ENCODE measurements at regions not wholly inside any gene's neighbourhood (a gene's known extent, or its start where the extent isn't known, plus 50 kb on each side); places are given as distances from the start of the nearest gene placed in this dataset.

DNA sequence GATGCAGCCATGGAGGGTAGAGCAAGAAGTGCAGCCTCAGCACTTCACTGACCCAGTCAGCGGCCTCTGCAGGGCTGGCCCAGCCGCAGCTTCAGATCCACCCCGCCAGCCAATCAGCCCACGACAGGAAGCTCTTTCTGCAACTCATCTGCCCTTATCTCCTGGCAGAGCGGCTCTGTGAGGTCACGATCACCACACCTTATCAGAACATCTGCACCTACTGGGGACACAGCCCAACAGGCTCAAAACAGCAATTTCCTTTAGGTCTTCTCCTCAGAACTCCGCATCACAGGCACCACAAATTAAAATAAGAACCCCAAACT, 287.3 kb downstream of the BCL11B start:
- Histone ChIP-seq H3K4me3 (ENCODE audit: low read depth, low read length) (no peak overlapping the region), H3K23ac (ENCODE audit: low read length) (no peak overlapping the region), H4K12ac (ENCODE audit: low read depth, low read length) (no peak overlapping the region), H3K79me1 (ENCODE audit: low read length) (no peaks in the 10 kb centered on the region), H3K4ac (ENCODE audit: low read depth, low read length) (no peak overlapping the region), H3K27me3 (ENCODE audit: insufficient read depth, low read length) (no peaks in the 10 kb centered on the region), H3K79me2 (ENCODE audit: control insufficient read depth, insufficient read depth, low read length, poor library complexity) (no peaks in the 10 kb centered on the region), H3K27ac (ENCODE audit: low read depth, low read length) (no peak overlapping the region), H4K91ac (ENCODE audit: low read depth, low read length) (no peak overlapping the region), H3K9ac (ENCODE audit: low read length) (no peak overlapping the region), H2BK12ac (ENCODE audit: low read length) (no peak overlapping the region), H3K18ac (ENCODE audit: low read length) (no peak overlapping the region), H3K4me2 (ENCODE audit: low read length) (no peak overlapping the region), H2AFZ (ENCODE audit: insufficient read depth, low read length, poor library complexity) (no peak overlapping the region), H3K4me1 (ENCODE audit: control insufficient read depth in 1 of 2, insufficient read depth in 2 of 2, low read length in 2 of 2) (no peaks in the 10 kb centered on the region), H3K14ac (ENCODE audit: low read length) (no peak overlapping the region), H2BK5ac (ENCODE audit: low read depth, low read length, poor library complexity) (no peak overlapping the region), H3K9me3 (ENCODE audit: insufficient read depth, low read depth, low read length) (no peaks in the 10 kb centered on the region), H2AK5ac (ENCODE audit: low read length) (no peak overlapping the region), H4K8ac (ENCODE audit: low read depth, low read length) (no peak overlapping the region), H2BK120ac (ENCODE audit: insufficient read depth, low read length, poor library complexity) (no peak overlapping the region), H3K36me3 (ENCODE audit: control insufficient read depth in 1 of 2, insufficient read depth in 2 of 2, low read length in 2 of 2) (no peaks in the 10 kb centered on the region)
- no peak for DNase-seq
- no CpG with 5 or more reads among the region's 7 CpGs for WGBS (ENCODE audit: extremely low coverage, insufficient coverage, insufficient read length)

DNA sequence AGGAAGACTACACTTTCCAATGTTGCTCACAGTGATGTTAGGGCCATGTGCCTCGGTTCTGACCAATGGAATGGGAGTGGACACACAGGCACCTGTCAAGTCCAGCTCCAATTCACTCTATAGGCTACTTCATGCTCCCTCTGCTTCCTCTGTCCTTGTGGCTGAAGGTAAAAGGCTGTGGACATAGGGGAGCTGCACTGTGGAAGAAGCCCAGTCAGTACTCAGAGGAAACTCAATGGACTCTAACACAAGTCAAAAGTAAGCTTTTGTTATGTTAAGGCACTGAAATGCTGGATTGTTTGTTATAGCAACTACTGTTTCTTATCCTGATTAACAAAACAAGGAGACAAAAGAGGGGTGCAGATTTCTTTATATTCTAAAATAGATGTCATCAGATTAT, 278.2 kb downstream of the BCL11B start:
- H3K79me2 ChIP-seq (ENCODE audit: control insufficient read depth, insufficient read depth, low read length, poor library complexity), result no peaks in the 10 kb centered on the region
- no peak overlapping the region for H4K91ac ChIP-seq (ENCODE audit: low read depth, low read length)
- H3K27ac ChIP-seq (ENCODE audit: low read depth, low read length), result no peak overlapping the region
- H2BK5ac ChIP-seq (ENCODE audit: low read depth, low read length, poor library complexity), result no peak overlapping the region
- H3K9ac ChIP-seq (ENCODE audit: low read length), result no peak overlapping the region
- H3K4me2 ChIP-seq (ENCODE audit: low read length), result no peak overlapping the region
- no peak for DNase-seq
- no peak overlapping the region for H4K8ac ChIP-seq (ENCODE audit: low read depth, low read length)
- no peak overlapping the region for H3K18ac ChIP-seq (ENCODE audit: low read length)
- no peak overlapping the region for H4K12ac ChIP-seq (ENCODE audit: low read depth, low read length)
- H3K36me3 ChIP-seq (ENCODE audit: control insufficient read depth in 1 of 2, insufficient read depth in 2 of 2, low read length in 2 of 2), result no peaks in the 10 kb centered on the region
- no peak overlapping the region for H2AK5ac ChIP-seq (ENCODE audit: low read length)
- H3K79me1 ChIP-seq (ENCODE audit: low read length), result no peaks in the 10 kb centered on the region
- no peaks in the 10 kb centered on the region for H3K27me3 ChIP-seq (ENCODE audit: insufficient read depth, low read length)
- H3K4me3 ChIP-seq (ENCODE audit: low read depth, low read length), result no peak overlapping the region
- no CpG with 5 or more reads among the region's 1 CpG for WGBS (ENCODE audit: extremely low coverage, insufficient coverage, insufficient read length)
- H3K4ac ChIP-seq (ENCODE audit: low read depth, low read length), result no peak overlapping the region
- H2BK12ac ChIP-seq (ENCODE audit: low read length), result no peak overlapping the region
- H3K23ac ChIP-seq (ENCODE audit: low read length), result no peak overlapping the region
- no peaks in the 10 kb centered on the region for H3K4me1 ChIP-seq (ENCODE audit: control insufficient read depth in 1 of 2, insufficient read depth in 2 of 2, low read length in 2 of 2)
- H3K9me3 ChIP-seq (ENCODE audit: insufficient read depth, low read depth, low read length), result no peaks in the 10 kb centered on the region
- H2BK120ac ChIP-seq (ENCODE audit: insufficient read depth, low read length, poor library complexity), result no peak overlapping the region
- no peak overlapping the region for H3K14ac ChIP-seq (ENCODE audit: low read length)
- H2AFZ ChIP-seq (ENCODE audit: insufficient read depth, low read length, poor library complexity), result no peak overlapping the region

DNA sequence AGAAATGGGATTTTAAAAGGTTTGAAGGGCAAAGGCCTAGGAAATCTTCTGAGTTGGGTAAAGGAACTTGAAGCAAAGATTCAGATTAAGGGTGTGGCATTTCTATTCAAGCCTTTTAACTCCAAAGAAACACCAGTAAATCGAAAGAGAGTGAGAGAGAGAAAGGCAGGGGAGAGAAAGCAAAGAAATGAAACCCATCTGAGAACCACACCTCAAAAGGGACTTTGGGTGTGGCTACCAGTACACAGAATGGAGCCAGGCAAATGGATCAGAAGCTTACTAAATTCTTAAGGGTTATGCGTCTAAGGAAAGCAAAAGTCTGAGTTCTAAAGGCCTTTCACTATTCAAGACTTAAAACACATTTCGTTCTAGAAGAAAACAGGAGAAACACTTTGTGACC, 277.4 kb downstream of the BCL11B start:
- H2AFZ ChIP-seq (ENCODE audit: insufficient read depth, low read length, poor library complexity), result no peak overlapping the region
- H2AK5ac ChIP-seq (ENCODE audit: low read length), result no peak overlapping the region
- no peaks in the 10 kb centered on the region for H3K36me3 ChIP-seq (ENCODE audit: control insufficient read depth in 1 of 2, insufficient read depth in 2 of 2, low read length in 2 of 2)
- no peak overlapping the region for H4K12ac ChIP-seq (ENCODE audit: low read depth, low read length)
- no peak overlapping the region for H3K4ac ChIP-seq (ENCODE audit: low read depth, low read length)
- no peak overlapping the region for H4K91ac ChIP-seq (ENCODE audit: low read depth, low read length)
- no peak overlapping the region for H3K9ac ChIP-seq (ENCODE audit: low read length)
- no peak overlapping the region for H2BK5ac ChIP-seq (ENCODE audit: low read depth, low read length, poor library complexity)
- no CpG with 5 or more reads among the region's 3 CpGs for WGBS (ENCODE audit: extremely low coverage, insufficient coverage, insufficient read length)
- H3K4me1 ChIP-seq (ENCODE audit: control insufficient read depth in 1 of 2, insufficient read depth in 2 of 2, low read length in 2 of 2), result no peaks in the 10 kb centered on the region
- H3K79me1 ChIP-seq (ENCODE audit: low read length), result no peaks in the 10 kb centered on the region
- H2BK12ac ChIP-seq (ENCODE audit: low read length), result no peak overlapping the region
- no peaks in the 10 kb centered on the region for H3K79me2 ChIP-seq (ENCODE audit: control insufficient read depth, insufficient read depth, low read length, poor library complexity)
- no peak overlapping the region for H3K4me2 ChIP-seq (ENCODE audit: low read length)
- no peak overlapping the region for H3K18ac ChIP-seq (ENCODE audit: low read length)
- no peak overlapping the region for H3K4me3 ChIP-seq (ENCODE audit: low read depth, low read length)
- no peak for DNase-seq
- no peak overlapping the region for H3K14ac ChIP-seq (ENCODE audit: low read length)
- no peak overlapping the region for H3K27ac ChIP-seq (ENCODE audit: low read depth, low read length)
- no peak overlapping the region for H2BK120ac ChIP-seq (ENCODE audit: insufficient read depth, low read length, poor library complexity)
- no peak overlapping the region for H4K8ac ChIP-seq (ENCODE audit: low read depth, low read length)
- no peaks in the 10 kb centered on the region for H3K9me3 ChIP-seq (ENCODE audit: insufficient read depth, low read depth, low read length)
- no peaks in the 10 kb centered on the region for H3K27me3 ChIP-seq (ENCODE audit: insufficient read depth, low read length)
- H3K23ac ChIP-seq (ENCODE audit: low read length), result no peak overlapping the region

DNA sequence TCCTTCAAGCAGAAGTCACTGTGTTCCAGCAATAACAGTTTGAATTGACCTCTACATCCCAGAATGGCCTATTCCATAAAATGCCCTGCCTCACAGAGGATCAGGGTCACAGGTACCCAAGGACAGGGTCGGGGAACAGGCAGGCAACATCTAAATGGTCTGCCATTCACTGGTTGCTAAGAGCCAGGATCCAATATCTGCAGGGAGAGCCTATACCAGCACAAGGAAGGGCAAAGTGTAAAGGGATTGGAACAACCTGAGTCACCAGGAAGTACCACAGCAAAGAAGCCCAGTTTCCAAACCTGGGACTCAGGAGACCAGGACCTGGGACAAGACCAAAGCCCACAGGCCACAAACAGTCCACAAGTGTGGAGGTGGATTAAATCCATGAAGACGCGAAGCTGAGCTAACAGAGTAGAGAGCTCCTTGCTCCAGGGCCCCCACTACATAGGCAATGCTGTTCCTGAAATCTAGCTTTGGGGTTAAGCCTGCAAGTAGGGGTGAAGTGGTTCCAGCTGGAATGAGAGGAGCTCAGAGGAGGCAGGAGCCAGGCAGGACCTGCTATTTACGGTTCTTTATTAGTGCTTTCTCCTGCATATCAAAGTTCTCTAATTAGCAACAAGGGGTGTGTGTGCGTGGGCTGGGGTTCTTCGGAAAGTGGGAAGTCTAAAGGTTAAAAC, 274.3 kb downstream of the BCL11B start:
- Histone ChIP-seq H3K4me2 (ENCODE audit: low read length) (no peak overlapping the region), H3K36me3 (ENCODE audit: control insufficient read depth in 1 of 2, insufficient read depth in 2 of 2, low read length in 2 of 2) (no peaks in the 10 kb centered on the region), H2BK12ac (ENCODE audit: low read length) (no peak overlapping the region), H4K91ac (ENCODE audit: low read depth, low read length) (no peak overlapping the region), H3K4ac (ENCODE audit: low read depth, low read length) (no peak overlapping the region), H3K79me2 (ENCODE audit: control insufficient read depth, insufficient read depth, low read length, poor library complexity) (no peaks in the 10 kb centered on the region), H3K9me3 (ENCODE audit: insufficient read depth, low read depth, low read length) (no peaks in the 10 kb centered on the region), H3K18ac (ENCODE audit: low read length) (no peak overlapping the region), H2AFZ (ENCODE audit: insufficient read depth, low read length, poor library complexity) (no peak overlapping the region), H4K8ac (ENCODE audit: low read depth, low read length) (no peak overlapping the region), H3K23ac (ENCODE audit: low read length) (no peak overlapping the region), H4K12ac (ENCODE audit: low read depth, low read length) (no peak overlapping the region), H3K4me1 (ENCODE audit: control insufficient read depth in 1 of 2, insufficient read depth in 2 of 2, low read length in 2 of 2) (no peaks in the 10 kb centered on the region), H2BK5ac (ENCODE audit: low read depth, low read length, poor library complexity) (no peak overlapping the region), H3K79me1 (ENCODE audit: low read length) (no peaks in the 10 kb centered on the region), H3K14ac (ENCODE audit: low read length) (no peak overlapping the region), H3K9ac (ENCODE audit: low read length) (no peak overlapping the region), H2BK120ac (ENCODE audit: insufficient read depth, low read length, poor library complexity) (no peak overlapping the region), H3K4me3 (ENCODE audit: low read depth, low read length) (no peak overlapping the region), H3K27ac (ENCODE audit: low read depth, low read length) (no peak overlapping the region), H2AK5ac (ENCODE audit: low read length) (no peak overlapping the region), H3K27me3 (ENCODE audit: insufficient read depth, low read length) (no peaks in the 10 kb centered on the region)
- no CpG with 5 or more reads among the region's 6 CpGs for WGBS (ENCODE audit: extremely low coverage, insufficient coverage, insufficient read length)
- no peak for DNase-seq
